Right ventricle myocardium superior (tissue), 1 donor: ENCODE measurements at regions not wholly inside any gene's neighbourhood (a gene's known extent, or its start where the extent isn't known, plus 50 kb on each side); places are given as distances from the start of the nearest gene placed in this dataset.

Experiments
- ATAC-seq: fragments of 200-7000 bp; cut with Tn5 transposase; one replicate; pipeline ENCODE4 v1.9.1; 2020; ENCODE audit warnings: mild to moderate bottlenecking; ENCODE audit not compliant: poor library complexity
- DNase-seq: peaks from one replicate; pipeline ENCODE4 v3.0.0-alpha.2; 2020
- intact Hi-C: fragments of 100-400 bp; cut with DNase I; formaldehyde crosslinking; loops from one replicate; pipeline ENCODE4 v1.11.2; 2022
- donor health status: DM: no; HTN: yes; CAD: no; lungs with severe emphysema.

DNA sequence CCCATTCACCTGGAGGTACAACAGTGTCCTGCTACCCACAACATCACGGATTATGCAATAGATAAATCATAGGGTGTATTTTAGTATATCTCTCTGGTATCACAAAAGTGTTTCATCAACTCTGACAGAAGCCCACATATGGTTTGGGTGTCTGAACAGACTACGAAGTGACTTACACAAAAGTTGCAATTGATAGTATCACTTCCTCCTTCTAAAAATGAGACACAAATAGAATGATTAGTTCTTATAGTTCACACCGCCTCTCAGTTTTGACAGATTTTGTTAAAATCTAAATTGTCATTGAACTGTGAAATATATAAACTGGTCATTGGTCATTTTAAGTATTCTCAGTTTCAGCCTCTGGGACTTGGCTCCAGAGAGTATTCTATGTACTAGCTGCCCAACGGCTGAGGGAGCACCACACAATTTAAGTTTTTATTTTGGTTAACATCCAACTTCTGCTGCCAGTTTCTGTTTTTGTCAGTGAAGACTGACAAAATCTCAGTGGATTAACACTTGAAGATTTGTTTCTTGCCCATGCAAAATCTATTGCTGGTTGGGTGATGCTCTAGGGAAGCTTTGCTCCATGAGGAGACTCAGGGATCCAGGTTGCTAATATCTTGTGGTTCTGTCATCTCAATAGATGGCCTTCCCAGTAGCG, 113.8 kb upstream of the PUDP start:
- no peak for ATAC-seq
- intact Hi-C loops = no loop called here

GRCh38 chrX:7254144-7254543, 106.2 kb upstream of the PUDP start:
- intact Hi-C loops = no loop called here
- ATAC-seq = no peak
- no peak for DNase-seq

More for the DNA sequence above, 113.8 kb upstream of the PUDP start:
- no peak for DNase-seq

DNA sequence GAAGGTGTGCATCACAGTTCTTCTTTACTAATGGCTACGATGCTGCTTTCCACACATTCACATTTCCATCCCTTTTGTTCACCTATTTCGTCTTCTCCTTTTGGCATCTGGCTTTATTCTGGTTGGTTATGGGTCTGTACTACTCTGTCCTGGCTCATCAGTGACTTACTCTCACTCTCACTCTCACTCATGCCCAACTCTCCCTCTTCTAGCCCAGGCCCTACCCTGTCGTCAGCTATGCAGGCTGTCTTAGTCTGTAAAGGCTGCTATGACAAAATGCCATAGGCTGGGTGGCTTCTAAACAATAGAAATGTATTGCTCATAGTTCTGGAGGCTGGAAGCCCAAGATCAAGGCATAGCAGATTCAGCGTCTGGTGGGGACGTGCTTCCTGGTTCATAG, 105.6 kb upstream of the PUDP start:
- DNase-seq (no peak), ATAC-seq (no peak)
- intact Hi-C loops = no loop called here

DNA sequence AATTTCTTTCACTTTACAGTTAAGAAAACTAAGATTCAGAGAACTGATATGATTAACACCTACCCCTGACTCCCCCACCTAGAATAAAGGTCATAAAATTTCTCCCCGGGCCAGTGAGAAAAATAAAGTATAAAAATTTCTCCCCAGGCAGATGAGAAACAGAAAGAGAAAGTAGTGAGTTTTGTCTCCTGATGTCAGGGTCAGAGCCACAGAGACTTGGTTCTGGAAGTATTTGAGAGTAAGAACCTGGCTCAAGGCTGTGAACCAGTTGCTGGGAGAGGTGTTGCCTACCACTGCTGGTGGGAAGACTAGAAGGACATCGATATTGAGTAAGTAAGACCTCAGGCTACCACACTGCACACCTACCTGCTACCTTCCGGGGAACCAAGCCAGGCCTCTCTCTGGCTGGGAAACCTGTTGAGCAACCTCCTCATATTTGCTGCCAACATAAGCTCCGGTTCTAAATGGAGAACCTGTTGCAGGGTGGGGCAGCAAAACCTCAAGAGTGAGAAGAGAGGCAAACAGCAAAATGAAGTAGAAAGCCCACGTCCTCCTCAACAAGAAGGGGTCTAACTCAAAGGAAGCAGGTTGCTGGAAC, 104.2 kb upstream of the PUDP start:
- intact Hi-C loops = no loop called here
- DNase-seq (no peak), ATAC-seq (no peak)

DNA sequence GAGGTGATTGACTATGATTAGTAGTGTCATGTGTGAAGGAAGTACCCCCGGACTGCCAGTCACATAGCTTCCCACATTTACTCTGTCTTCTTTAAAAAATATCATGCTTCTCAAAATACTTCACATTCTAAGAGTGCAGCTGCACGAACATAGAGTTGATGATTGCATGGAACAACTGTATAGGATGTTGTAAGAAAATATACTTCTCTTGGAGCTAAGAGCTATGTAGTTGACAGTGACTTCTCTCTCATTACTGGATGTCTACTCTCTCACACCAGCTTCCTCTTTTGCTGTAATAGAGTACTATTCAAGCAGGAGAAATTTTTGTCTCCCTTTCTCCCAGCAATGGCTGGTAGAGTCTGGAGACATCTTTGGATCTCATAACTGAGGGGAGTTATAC, 99.4 kb upstream of the PUDP start:
- DNase-seq (no peak), ATAC-seq (no peak)
- intact Hi-C loops = no loop called here

- DNase-seq (no peak), ATAC-seq (no peak)
- intact Hi-C loops = no loop called here
Observed at GRCh38 chrX:7244405-7244804, 96.5 kb upstream of the PUDP start.

- DNase-seq = no peak
- no peak for ATAC-seq
- intact Hi-C loops = no loop called here
Observed at GRCh38 chrX:7242613-7243012, 94.7 kb upstream of the PUDP start.

- DNase-seq (no peak), ATAC-seq (no peak)
- intact Hi-C loops = no loop called here
Observed at GRCh38 chrX:7240929-7241328, 93.0 kb upstream of the PUDP start.

DNA sequence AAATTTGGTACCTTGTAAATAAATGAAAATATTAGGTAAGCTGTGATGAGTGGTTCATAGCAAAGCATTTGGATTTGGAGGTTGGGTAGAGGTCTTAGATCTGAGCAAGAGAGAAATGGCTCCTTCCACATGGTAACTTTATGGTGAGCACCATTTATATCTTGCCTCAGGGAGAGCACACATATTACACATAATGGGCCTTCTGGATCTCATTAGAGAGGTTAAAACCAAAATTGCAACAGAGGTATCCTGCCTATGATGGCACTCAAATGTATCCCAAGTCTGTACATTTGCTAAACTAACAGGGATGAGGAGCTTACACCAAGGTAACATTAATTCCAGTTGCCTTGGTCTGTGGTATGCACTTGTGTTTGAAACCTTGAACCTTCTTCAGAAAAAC, 87.1 kb upstream of the PUDP start:
- ATAC-seq (no peak), DNase-seq (no peak)
- intact Hi-C loops = no loop called here

DNA sequence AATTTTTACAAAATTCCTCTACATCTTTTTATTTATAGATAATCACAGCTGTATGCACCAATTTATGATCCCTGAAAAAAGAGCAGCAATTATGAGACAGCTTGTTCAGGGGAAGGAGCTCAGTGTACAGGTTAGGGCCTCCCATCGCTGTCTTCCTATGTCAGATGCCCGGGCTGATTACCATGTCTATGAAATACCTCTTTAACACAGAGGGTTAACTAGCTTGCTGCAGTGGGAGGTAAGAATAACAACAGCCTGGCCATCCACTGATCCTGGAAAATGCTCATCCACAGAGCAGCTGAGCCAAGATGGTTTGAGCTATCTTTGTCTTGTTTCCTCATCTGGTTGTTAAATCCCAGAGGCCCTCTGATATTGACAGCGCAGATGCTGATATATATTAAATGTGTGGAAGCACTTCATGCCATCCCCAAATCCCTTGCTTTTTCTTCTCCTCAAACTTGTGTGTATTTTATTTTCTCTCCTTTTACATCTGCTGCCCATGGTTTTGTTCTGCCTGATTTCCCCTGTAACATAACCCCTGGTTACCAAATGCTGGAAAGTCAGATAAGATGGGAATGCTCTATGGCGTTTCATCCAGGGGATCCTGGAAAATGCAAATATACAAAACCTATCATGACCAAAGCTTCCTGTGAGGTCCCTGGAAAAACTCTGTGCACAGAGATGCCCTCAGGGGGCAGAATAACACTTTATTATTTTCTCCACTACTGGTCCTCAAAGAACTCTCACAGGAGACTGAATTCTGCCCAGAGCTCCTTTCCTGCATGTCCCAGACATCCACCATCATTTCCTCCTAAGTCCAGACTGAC, 85.8 kb upstream of the PUDP start:
- intact Hi-C loops = no loop called here
- DNase-seq (no peak), ATAC-seq (no peak)

GRCh38 chrX:7228226-7228625, 80.3 kb upstream of the PUDP start:
- ATAC-seq (no peak), DNase-seq (no peak)
- intact Hi-C loops = no loop called here

GRCh38 chrX:7225338-7225737, 77.4 kb upstream of the PUDP start:
- DNase-seq = no peak
- intact Hi-C loops = no loop called here
- peak; percentile 79 for ATAC-seq

GRCh38 chrX:7223271-7223670, 75.3 kb upstream of the PUDP start:
- ATAC-seq (no peak), DNase-seq (no peak)
- intact Hi-C loops = no loop called here

GRCh38 chrX:7220121-7220520, 72.2 kb upstream of the PUDP start:
- intact Hi-C loops = no loop called here
- DNase-seq (no peak), ATAC-seq (no peak)

- no peak for ATAC-seq
- no peak for DNase-seq
- intact Hi-C loops = no loop called here
Observed at GRCh38 chrX:7219153-7219705, 71.3 kb upstream of the PUDP start.

GRCh38 chrX:7218321-7219152, 70.6 kb upstream of the PUDP start:
- ATAC-seq = no peak
- no peak for DNase-seq
- intact Hi-C loops = no loop called here

DNA sequence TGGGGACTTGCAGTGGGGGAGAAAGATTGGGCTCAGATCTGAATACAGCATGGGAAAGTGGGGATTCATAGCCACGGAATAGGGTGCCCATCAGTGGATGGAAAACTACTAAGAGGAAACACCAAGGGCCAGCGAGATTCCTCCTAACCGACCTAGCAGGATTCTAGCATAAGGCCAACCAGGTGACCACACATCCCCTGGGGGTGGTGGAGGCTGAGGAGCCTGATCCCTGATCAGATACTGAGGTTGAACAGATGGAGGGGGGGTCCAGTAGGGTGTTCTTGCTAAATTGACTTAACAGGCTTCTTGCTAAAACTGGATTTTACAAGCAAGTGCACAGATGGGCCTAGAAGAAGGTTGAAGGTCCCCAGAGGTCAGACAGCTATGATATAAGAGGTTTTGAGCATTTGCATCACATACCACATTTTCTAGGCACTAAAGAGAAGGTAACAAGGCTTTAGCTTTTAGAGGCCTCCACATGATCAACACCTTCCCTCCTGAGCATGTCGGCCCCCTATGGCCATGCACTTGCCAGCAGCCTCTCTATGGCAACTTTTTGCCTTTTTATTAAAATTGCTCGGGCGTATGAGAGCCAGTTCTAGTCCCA, 69.1 kb upstream of the PUDP start:
- intact Hi-C loops = no loop called here
- no peak for DNase-seq
- ATAC-seq = no peak

DNA sequence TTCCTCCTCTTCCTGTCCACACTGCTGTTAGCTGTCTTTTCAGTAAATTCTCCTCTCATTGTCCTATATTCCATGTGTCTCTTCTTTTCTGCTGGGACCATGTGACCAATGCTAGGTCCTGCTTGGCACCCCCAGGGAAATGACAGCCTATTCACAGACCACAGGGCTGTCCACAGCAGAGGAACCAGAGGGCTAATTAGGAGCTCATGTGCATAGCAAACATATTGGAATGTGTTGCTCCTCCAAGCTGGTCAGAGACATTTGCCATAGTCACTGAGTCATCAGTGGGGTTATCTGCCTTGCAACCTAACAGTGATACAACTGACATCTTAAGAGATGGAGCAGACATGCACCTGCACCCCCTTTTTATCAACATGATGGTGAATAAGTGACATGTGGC, 67.9 kb upstream of the PUDP start:
- ATAC-seq (no peak), DNase-seq (no peak)
- intact Hi-C loops = no loop called here

- ATAC-seq (no peak), DNase-seq (no peak)
- intact Hi-C loops = no loop called here
Observed at GRCh38 chrX:7214251-7214650, 66.3 kb upstream of the PUDP start.
